ENCODE measurements at regions not wholly inside any gene's neighbourhood (a gene's known extent, or its start where the extent isn't known, plus 50 kb on each side); places are given as distances from the start of the nearest gene placed in this dataset.

DNA sequence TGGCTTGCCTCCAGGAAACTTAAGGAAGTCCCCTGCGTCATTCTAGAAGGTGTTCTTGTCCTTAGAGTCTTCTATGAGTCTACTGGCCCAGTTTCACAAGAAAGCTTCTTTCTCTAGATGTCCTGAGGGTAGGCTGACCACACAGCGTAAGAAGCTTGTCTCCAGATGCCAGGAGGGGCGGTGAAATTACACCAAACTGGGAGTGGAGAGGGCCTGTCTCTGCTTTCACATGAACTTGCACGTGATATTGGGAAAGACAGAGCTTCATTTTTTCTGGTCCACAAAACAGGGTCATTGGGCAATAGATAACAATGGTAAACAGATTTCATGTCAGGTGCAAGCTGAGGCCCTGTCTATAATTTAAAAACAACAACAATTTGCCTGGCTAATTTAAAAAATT is 85.7 kb upstream of the TBX3 start:
- H3K27ac Mint-ChIP-seq (ENCODE audit: unreplicated experiment), result no peak overlapping the region
- DNase-seq, result no peak
- no peaks in the 10 kb centered on the region for H3K4me1 Mint-ChIP-seq (ENCODE audit: low read depth, unreplicated experiment)
- no peaks in the 10 kb centered on the region for H3K27me3 Mint-ChIP-seq (ENCODE audit: unreplicated experiment)
- no peak overlapping the region for H3K4me3 Mint-ChIP-seq (ENCODE audit: low read depth, unreplicated experiment)
- CTCF ChIA-PET, result no interaction called here
- TF ChIP-seq, protein P1, sequence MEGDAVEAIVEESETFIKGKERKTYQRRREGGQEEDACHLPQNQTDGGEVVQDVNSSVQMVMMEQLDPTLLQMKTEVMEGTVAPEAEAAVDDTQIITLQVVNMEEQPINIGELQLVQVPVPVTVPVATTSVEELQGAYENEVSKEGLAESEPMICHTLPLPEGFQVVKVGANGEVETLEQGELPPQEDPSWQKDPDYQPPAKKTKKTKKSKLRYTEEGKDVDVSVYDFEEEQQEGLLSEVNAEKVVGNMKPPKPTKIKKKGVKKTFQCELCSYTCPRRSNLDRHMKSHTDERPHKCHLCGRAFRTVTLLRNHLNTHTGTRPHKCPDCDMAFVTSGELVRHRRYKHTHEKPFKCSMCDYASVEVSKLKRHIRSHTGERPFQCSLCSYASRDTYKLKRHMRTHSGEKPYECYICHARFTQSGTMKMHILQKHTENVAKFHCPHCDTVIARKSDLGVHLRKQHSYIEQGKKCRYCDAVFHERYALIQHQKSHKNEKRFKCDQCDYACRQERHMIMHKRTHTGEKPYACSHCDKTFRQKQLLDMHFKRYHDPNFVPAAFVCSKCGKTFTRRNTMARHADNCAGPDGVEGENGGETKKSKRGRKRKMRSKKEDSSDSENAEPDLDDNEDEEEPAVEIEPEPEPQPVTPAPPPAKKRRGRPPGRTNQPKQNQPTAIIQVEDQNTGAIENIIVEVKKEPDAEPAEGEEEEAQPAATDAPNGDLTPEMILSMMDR (IDR thresholded peaks at IDR 0.05; ENCODE audit: unreplicated experiment), result no peak
- H3K9me3 Mint-ChIP-seq (ENCODE audit: low read depth, unreplicated experiment), result peaks cover 5% of the 10 kb centered on the region
- intact Hi-C loops (cut with micrococcal nuclease; ENCODE audit: unreplicated experiment), result no loop called here
- BruUV-seq (replicated peaks), result no TSS peak
- H3K36me3 Mint-ChIP-seq (ENCODE audit: insufficient read depth, unreplicated experiment), result no peaks in the 10 kb centered on the region

DNA sequence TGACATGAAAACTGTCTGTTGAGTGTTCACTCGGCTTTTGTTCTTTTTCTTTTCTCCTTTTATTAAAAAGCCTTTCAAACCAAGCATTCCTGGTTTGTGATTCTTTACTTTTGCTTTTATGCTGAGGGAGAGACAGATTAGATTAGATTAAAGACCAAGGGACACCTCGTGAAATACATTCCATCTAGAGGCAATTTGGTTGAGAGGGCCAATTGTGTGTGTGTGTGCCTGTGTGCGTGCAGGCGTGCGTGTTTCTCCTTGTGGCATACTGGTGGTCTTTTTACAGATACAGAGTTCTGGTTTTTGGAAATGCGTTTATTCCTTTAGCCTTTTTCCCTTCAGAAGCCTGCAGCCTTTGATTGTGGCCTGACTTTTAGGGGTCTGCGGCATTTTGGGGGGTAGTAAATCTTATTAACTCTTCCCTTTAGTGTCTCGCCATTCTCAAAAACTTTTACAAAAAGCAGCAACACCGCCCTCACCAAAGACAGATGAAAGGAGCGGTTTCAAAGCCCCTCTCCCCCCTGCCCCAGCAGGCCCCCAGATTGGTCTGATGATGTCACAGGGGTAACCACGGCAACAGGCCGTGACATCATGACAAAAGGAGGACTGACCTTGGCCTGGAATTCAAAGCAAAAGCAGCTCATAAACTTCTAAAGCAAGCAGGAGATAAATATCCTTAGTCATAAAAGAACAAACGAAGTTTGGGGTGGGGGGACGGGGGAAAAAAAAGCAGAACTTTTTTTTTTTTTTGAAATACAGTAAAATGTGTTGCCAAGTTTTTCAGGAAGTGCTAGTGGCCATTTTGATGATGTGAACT is 84.1 kb upstream of the TBX3 start:
- intact Hi-C loops (cut with micrococcal nuclease; ENCODE audit: unreplicated experiment), result no loop called here

DNA sequence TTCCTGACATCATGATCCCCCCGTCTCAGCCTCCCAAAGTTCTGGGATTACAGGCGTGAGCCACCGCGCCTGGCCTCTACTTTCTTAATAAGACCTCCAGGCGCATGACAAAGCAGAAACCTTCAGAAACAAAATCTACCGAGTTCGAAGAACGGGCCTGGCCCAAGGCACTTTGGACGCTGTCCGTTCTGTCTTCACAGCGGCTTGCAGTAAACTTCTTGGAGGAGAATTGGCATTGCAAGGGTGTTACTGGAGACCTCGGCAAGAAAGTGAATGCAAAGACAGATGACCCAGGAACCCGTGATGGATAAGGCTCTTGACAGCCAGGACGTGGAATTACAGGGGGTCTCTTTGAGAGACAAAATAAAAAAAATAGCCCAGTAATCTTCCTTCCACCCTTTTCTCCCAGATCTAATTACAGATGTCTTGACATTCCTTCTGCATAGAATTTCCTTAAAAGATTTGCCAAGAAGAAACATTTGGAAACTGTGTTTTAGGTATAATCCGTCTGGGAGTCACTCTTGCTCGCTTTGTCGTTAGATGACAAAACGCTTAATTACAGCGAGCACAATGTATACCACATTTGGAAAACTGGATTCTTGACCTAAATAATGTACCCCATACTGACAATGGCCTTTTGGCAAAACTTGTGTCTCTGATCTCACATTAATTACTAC is 83.2 kb upstream of the TBX3 start:
- Mint-ChIP-seq H3K27ac (ENCODE audit: unreplicated experiment) (no peak overlapping the region), H3K4me1 (ENCODE audit: low read depth, unreplicated experiment) (no peaks in the 10 kb centered on the region), H3K4me3 (ENCODE audit: low read depth, unreplicated experiment) (no peak overlapping the region), H3K27me3 (ENCODE audit: unreplicated experiment) (no peaks in the 10 kb centered on the region), H3K36me3 (ENCODE audit: insufficient read depth, unreplicated experiment) (no peaks in the 10 kb centered on the region), H3K9me3 (ENCODE audit: low read depth, unreplicated experiment) (peaks cover 5% of the 10 kb centered on the region)
- intact Hi-C loops (cut with micrococcal nuclease; ENCODE audit: unreplicated experiment), result no loop called here
- TF ChIP-seq, protein P1 (IDR thresholded peaks at IDR 0.05; ENCODE audit: unreplicated experiment), result no peak
- BruUV-seq (replicated peaks), result no TSS peak
- CTCF ChIA-PET, result no interaction called here
- no peak for DNase-seq

More for the DNA sequence above, 84.1 kb upstream of the TBX3 start:
- DNase-seq, result no peak
- Mint-ChIP-seq H3K27me3 (ENCODE audit: unreplicated experiment) (no peaks in the 10 kb centered on the region), H3K36me3 (ENCODE audit: insufficient read depth, unreplicated experiment) (no peaks in the 10 kb centered on the region), H3K9me3 (ENCODE audit: low read depth, unreplicated experiment) (peaks cover 3% of the 10 kb centered on the region), H3K4me3 (ENCODE audit: low read depth, unreplicated experiment) (no peak overlapping the region), H3K27ac (ENCODE audit: unreplicated experiment) (no peak overlapping the region), H3K4me1 (ENCODE audit: low read depth, unreplicated experiment) (no peaks in the 10 kb centered on the region)
- BruUV-seq (replicated peaks), result no TSS peak
- CTCF ChIA-PET, result no interaction called here
- TF ChIP-seq, protein P1 (IDR thresholded peaks at IDR 0.05; ENCODE audit: unreplicated experiment), result no peak

DNA sequence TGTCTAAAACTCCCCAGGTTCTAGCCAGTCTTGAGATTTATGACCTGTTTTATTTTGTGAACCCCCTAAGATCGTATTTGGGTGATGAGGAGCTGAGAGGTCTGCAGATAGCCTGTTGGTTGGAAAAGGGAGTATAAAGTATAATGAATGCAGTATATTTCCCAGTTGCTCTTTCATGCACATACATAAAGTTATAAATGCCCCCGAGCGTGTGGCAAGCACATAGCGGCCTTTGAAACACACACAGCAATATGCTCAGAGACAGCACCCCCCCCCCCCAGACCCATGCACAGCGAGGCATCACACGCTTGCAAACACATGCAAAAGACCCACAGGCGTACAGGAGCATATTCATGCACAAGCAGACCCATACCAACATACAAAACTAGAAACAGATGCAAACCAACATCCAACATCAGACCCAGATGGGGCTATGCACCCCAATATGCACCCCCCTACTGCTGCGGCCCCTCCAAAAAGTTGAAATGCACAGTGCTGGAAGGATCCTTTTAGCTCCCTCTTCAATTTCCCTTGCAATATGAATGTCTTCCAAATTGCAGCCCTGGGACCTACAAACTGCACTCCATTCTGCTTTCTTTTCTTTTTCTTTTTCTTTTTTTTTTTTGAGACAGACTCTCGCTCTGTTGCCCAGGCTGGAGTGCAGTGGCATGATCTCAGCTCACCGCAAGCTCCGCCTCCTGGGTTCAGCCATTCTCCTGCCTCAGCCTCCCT is 82.2 kb upstream of the TBX3 start:
- no peaks in the 10 kb centered on the region for H3K4me1 Mint-ChIP-seq (ENCODE audit: low read depth, unreplicated experiment)
- BruUV-seq (replicated peaks), result no TSS peak
- intact Hi-C loops (cut with micrococcal nuclease; ENCODE audit: unreplicated experiment), result no loop called here
- no peak for DNase-seq
- CTCF ChIA-PET, result no interaction called here
- no peak overlapping the region for H3K27ac Mint-ChIP-seq (ENCODE audit: unreplicated experiment)
- no peaks in the 10 kb centered on the region for H3K27me3 Mint-ChIP-seq (ENCODE audit: unreplicated experiment)
- no peaks in the 10 kb centered on the region for H3K36me3 Mint-ChIP-seq (ENCODE audit: insufficient read depth, unreplicated experiment)
- H3K4me3 Mint-ChIP-seq (ENCODE audit: low read depth, unreplicated experiment), result no peak overlapping the region
- peaks cover 6% of the 10 kb centered on the region for H3K9me3 Mint-ChIP-seq (ENCODE audit: low read depth, unreplicated experiment)
- TF ChIP-seq, protein P1 (IDR thresholded peaks at IDR 0.05; ENCODE audit: unreplicated experiment), result no peak

All from Calu3 (cell line).